GM18868 (cell line): ENCODE measurements at regions not wholly inside any gene's neighbourhood (a gene's known extent, or its start where the extent isn't known, plus 50 kb on each side); places are given as distances from the start of the nearest gene placed in this dataset.
"Not testable (repeated sequence)": the region's sequence is repeated elsewhere in the genome, so short reads cannot be mapped to it uniquely, and the experiment has no call there.

ENCODE experiments used
- ATAC-seq: cut with Tn5 transposase; IDR thresholded peaks from one replicate; pipeline ENCODE4 v1.9.1; 2021; ENCODE audit warnings: mild to moderate bottlenecking, moderate library complexity; ENCODE audit not compliant: unreplicated experiment

DNA sequence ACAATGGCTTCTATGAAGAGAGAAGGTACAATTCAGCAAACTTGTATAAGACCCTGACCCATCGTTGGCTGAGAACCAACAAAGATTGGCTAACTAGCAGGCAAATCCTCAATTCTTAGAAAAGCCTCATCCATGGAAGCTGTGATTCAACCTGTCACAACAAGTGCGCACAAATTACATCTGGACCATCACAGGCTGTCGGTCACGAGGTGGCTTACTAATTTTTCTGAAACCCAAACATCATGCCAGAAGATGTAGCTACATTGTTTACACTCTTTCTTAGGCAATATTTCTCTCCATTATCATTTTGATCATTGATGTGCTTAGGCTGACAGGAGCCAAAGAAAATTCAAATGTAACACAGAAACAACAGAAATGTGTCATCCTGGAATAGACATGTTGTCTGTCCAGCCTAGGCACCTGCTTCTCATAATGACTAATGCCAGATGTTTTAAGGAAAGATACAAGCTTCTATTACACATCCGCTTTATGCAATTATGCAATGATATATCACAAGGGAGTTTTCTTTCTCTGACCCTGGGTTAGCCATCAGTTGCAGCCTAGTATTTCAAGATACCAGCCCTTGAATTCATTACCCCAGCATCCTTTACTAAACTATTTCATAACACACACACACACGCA is 92.9 kb upstream of the DIO2 start:
- no peak for ATAC-seq

DNA sequence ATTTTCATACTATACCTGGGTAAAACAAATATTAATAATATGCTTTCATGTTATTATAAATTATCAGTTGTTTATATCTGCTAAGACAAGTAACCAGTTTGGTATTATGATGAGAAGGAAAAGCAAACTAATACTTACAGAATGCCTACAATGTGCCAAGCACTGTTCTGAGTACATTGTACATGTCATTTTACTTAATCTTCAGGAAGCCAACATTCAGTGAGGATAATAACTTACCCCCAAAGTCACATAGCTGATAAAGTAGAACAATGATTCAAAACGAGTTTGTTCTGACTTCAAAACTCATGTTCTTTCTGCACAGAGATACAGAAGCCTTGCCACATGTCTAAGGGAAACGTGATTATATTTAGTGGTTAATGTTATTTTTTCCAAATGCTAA is 89.0 kb upstream of the DIO2 start:
- ATAC-seq: no peak

DNA sequence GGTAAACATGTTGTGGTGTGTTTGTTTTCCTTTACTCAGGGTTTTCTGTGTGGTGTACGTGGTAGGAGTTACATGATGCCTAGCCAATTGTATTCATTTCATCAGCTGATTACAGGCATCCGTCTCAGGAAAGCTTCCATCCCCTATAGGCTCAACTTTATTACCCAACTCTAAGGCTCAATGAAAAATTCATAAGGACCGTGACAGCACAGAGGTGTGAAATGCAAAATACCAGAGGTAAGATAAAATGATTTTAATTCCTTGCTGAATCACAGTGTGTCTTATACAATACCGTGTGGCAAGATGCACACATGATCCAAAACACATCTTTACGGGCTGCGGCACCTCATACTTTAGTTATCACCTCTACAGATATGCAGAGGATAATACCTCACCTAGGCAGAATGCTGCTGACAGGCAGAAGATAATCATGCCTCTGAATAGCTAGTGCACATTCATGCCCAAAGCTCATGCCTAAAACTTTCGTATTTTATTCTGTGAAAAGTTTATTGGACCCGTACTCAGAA is 87.2 kb upstream of the DIO2 start:
- ATAC-seq: no peak

DNA sequence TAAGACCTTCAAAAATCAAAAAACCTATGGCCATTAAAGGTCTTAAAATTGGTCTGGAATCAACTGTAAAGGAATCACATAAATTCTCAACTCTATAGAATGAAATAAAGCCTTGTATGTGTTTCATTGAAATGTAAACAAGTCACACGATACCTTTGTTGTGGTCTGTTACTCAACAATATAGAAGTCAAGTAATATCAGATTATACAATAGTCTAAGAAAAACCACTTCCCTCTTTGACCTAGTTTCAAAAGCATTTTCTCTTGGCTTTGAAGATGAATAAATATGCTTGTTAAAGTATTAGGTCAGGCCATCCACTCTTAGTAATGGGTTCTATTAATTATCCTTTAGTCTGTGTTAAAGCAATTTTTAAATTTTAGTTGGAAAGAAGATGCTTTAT is 79.8 kb upstream of the DIO2 start:
- no peak for ATAC-seq

DNA sequence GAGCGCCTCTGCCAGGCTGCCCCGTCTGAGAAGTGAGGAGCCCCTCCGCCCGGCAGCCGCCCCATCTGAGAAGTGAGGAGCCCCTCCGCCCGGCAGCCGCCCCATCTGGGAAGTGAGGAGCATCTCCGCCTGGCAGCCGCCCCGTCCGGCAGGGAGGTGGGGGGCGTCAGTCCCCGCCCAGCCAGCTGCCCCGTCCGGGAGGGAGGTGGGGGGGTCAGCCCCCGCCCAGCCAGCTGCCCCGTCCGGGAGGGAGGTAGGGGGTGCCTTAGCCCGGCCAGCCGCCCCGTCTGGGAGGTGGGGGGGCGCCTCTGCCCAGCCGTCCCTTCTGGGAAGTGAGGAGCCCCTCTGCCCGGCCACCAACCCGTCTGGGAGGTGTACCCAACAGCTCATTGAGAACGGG is 75.4 kb upstream of the DIO2 start:
- ATAC-seq: not testable (repeated sequence)

DNA sequence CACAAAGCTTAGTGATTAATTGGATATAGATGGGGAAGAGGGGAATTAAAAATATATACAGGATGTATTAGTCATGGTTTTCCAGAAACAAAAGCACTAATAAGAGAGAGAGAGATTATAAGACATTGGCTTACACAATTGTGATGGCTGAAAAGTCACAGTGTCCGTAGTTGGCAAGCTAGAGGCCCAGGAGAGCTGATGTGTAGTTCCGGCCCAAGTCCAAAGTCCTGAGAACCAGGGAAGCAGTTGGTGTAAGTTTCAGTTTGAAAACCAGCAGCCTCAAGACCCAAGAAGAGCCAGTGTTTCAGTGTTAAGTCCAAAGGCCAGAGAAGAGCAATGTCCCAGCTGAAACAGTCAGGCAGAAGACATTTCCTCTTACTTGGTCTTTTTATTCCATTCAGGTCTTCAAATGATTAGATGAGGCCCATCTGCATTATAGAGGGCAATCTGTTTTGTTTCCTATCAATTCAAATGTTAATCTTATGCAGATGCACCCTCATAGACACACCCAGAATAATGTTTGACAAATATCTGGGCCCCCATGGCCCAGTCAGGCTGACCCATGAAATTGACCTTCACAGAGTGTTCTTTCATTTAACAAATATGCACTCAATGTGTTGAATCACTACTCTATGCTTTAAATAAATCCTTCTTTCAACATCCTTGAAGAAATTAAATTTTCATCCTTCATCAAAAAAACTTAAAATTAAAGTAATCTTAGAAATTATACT is 67.2 kb upstream of the DIO2 start:
- ATAC-seq: no peak

DNA sequence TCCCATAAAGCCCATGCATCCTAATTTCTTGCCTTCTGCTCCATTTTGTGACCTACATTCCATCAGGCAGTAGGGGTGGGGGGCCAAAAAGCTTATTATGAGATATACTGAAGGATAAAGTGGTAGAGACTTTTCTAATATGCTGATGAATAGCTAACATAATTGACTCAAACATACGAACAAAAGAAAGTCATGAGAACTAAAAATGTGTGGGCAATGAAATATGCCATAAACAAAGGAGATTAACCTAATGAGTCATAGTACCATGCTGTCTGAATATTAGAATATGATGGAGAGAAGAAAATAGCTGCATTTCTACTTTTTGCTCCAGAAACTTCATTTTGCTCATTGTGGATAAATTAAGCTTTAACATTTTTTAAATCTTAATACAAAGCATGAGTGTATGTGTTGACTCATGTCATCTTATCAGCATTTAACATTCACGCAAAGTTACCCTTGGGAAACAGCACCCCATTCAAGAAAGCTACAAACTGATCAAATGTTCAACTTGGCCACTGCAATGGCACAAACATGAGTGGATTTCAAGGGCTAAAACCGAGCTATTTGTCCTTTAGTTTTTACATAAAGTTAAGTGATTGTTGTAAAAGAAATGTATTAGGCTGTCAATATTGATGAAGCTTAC is 64.0 kb upstream of the DIO2 start:
- no peak for ATAC-seq

DNA sequence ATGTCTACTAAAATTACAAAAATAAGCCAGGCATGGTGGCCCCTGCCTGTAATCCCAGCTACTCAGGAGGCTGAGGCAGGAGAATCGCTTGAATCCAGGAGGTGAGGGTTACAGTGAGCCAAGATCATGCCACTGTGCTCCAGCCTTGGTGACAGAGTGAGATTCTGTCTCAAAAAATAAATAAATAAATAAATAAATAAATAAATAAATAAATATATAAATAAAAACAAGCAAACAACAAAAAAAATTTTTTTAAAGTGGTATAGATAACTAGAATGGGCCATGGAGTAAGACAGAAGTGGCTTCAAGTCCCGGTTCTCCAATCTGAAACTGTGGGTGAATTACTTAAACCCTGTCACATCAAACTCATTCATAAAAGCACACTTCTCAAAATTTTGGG is 63.0 kb upstream of the DIO2 start:
- ATAC-seq: not testable (repeated sequence)

DNA sequence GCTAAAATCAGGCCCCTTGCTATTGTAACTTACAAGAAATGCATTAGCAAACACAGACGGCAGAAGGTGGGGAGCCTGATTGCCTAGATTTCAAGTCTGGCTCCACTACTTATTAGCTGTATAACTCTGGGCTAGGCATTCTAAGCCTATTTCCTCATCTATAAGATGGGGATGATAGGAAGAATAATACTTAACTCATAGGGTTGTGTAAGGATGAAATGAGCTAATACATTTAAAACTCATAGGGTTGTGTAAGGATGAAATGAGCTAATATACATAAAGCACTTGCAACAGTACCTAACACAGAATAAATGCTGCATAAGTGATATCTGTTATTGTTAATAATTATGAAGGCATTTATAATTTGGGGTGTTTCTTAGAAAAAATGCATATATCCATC is 60.1 kb upstream of the DIO2 start:
- ATAC-seq: no peak

DNA sequence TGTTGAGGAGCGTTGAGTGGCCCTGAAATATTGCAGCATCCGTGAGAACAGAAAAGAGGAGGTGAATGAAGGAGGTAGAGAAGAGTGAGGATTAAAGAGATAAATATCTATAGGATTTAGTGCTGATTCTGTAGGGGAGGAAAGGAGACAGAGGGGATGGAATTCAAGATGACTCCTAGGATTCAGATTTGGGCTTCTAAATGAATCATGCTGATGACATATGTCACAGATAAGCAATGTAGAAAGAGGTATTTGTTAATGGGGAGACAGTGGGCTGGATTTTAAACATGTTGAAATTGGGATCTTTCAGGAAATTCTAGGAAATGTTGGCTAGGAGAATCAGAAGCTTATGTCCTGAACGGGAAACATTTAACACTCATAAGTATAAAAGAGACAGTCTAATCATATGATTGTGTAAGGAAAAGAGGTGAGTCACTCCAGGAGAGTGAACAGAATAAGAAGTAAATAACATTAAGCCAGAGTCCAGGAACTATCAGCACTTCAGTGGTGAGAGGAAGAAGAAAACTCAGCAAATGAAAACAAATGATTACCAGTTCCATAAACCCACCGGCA is 58.1 kb upstream of the DIO2 start:
- no peak for ATAC-seq

DNA sequence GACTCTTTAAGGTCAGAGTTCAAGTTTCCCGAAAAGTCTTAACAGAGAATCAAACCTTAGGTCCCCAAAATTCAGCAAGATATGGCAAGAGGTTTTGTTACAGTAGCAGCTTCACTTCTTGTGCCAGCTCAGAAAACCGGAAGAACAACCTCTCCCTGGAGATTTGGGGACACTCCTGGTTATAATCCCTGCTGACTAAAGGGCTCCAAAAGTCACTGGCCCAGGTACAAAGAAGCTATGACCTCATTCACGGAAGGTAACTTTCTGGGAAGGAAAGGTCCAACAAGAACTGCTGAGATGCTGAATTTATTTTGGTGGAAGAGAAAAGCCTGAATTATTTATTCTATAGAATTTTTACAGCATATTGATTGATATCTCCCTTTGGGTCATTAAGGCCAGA is 55.6 kb upstream of the DIO2 start:
- no peak for ATAC-seq

DNA sequence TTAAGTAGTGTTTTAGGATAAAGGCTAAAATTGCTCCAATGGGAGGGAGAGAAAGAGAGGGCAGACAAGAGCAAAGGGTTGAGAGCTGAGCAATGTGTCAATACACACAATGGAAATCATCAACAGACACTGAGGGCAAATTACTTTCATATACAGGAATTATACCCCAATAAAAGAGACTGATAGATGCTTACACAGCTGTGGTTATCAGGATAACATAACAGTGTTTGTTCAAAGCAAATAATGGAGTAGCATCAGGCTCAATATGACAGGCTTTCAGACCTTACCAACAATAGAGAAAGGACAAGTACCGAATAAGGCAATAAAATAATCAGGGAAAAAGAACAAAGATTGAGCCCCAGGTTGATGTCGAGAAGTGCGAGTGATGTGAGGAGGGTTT is 53.4 kb upstream of the DIO2 start:
- no peak for ATAC-seq
